HCT116 (cell line): ENCODE measurements at regions not wholly inside any gene's neighbourhood (a gene's known extent, or its start where the extent isn't known, plus 50 kb on each side); places are given as distances from the start of the nearest gene placed in this dataset.

Experiments used
- ATAC-seq: fragments of 200-7000 bp; cut with Tn5 transposase; 2 replicates; pipeline ENCODE4 v1.9.1; 2020; ENCODE audit warnings: mild to moderate bottlenecking, moderate library complexity
- BruUV-seq: library from RNA; stranded (reverse); fragments of 400-500 nt; replicated peaks from 2 replicates; lab custom pipeline; 2021; lab: Mats Ljungman, UMichigan
- CTCF ChIA-PET: fragments of 300-600 bp; sonication (Branson Sonifier 250); formaldehyde crosslinking; loops from one replicate; lab custom pipeline; 2021; ENCODE audit warnings: antibody characterized with exemption; lab: Charles Lee
- POLR2A ChIA-PET: fragments of 300-600, 350-600 bp; sonication (Branson Sonifier 250); formaldehyde crosslinking; loops from one replicate; lab custom pipeline; 2021; ENCODE audit warnings: antibody characterized with exemption; lab: Charles Lee
- RAD21 ChIA-PET, 2 experiments: fragments of 300-600 bp; sonication (Branson Sonifier 250); formaldehyde crosslinking; loops; one replicate each; lab custom pipeline; 2023; ENCODE audit warnings: low total read pairs in 2 of 2; ENCODE audit not compliant: uncharacterized antibody in 2 of 2, unreplicated experiment in 2 of 2, low non-redundant PET in 1 of 2; lab: Charles Lee
- DNase-seq: peaks from one replicate; pipeline ENCODE4 v3.0.0-alpha.2; 2010; ENCODE audit warnings: low read depth, low spot score
- H2AFZ ChIP-seq: fragments of 200-600 bp; shearing (Covaris generic), sonication (generic); 2 replicates; pipeline ENCODE4 v1.6.1; 2017; ENCODE audit warnings: low read depth, mixed run types, mixed read lengths, antibody characterized with exemption, low read length; ENCODE audit not compliant: poor library complexity, severe bottlenecking
- H3K27ac ChIP-seq: 2 replicates; pipeline ENCODE4 v1.5.1; 2012; ENCODE audit warnings: low read depth, low read length
- H3K27me3 ChIP-seq: fragments of 200-600 bp; sonication (generic); 2 replicates; pipeline ENCODE4 v1.6.1; 2016; ENCODE audit warnings: mixed run types, low read length, mixed read lengths; ENCODE audit not compliant: insufficient read depth
- H3K36me3 ChIP-seq, 2 experiments: fragments of 200-500 bp in 1 of 2; fragments of 200-600 bp in 1 of 2; sonication (Bioruptor generic) in 1 of 2; sonication (generic) in 1 of 2; 2 replicates each; pipeline versions ENCODE4 v1.5.1 to v1.6.1; 2014 to 2016; ENCODE audit warnings: low read length in 2 of 2, inconsistent platforms in 1 of 2, mixed read lengths in 1 of 2, mixed run types in 1 of 2; ENCODE audit not compliant: insufficient read depth in 2 of 2, control insufficient read depth in 1 of 2
- H3K4me1 ChIP-seq, 2 experiments: fragments of 200-600 bp in 1 of 2; sonication (generic) in 1 of 2; 2 replicates each; pipeline versions ENCODE4 v1.5.1 to v1.6.1; 2012 to 2017; ENCODE audit warnings: low read length in 2 of 2, inconsistent platforms in 1 of 2, mild to moderate bottlenecking in 1 of 2, mixed read lengths in 1 of 2, mixed run types in 1 of 2, moderate library complexity in 1 of 2; ENCODE audit not compliant: insufficient read depth in 2 of 2, control insufficient read depth in 1 of 2
- H3K4me2 ChIP-seq: fragments of 200-600 bp; sonication (generic); 2 replicates; pipeline ENCODE4 v1.6.1; 2017; ENCODE audit warnings: mixed run types, low read length, mixed read lengths
- H3K4me3 ChIP-seq, 2 experiments: fragments of 200-600 bp in 1 of 2; sonication (generic) in 1 of 2; replicated peaks in 1 of 2; 2 replicates each; pipeline ENCODE4 v1.5.1; 2011 to 2016; ENCODE audit warnings: low read length in 2 of 2, control low read depth in 1 of 2, low read depth in 1 of 2, mild to moderate bottlenecking in 1 of 2, mixed read lengths in 1 of 2, mixed run types in 1 of 2
- H3K79me2 ChIP-seq: fragments of 200-600 bp; sonication (generic); 2 replicates; pipeline ENCODE4 v1.6.1; 2017; ENCODE audit warnings: mild to moderate bottlenecking, mixed run types, low read length, moderate library complexity, mixed read lengths; ENCODE audit not compliant: insufficient read depth
- H3K9ac ChIP-seq: fragments of 200-600 bp; sonication (generic); 2 replicates; pipeline ENCODE4 v1.6.1; 2016; ENCODE audit warnings: low read length, mixed read lengths
- H3K9me2 ChIP-seq: fragments of 200-600 bp; sonication (generic), shearing (Covaris generic); 2 replicates; pipeline ENCODE4 v1.6.1; 2017; ENCODE audit warnings: mixed run types, mild to moderate bottlenecking, moderate library complexity; ENCODE audit not compliant: insufficient read depth
- H3K9me3 ChIP-seq, 2 experiments: fragments of 200-500 bp in 1 of 2; fragments of 200-600 bp in 1 of 2; sonication (Bioruptor generic) in 1 of 2; sonication (generic) in 1 of 2; 2 replicates each; pipeline ENCODE4 v1.6.1; 2014 to 2017; ENCODE audit warnings: low read length in 2 of 2, mixed read lengths in 2 of 2, inconsistent platforms in 1 of 2, low read depth in 1 of 2, mild to moderate bottlenecking in 1 of 2, mixed run types in 1 of 2, moderate library complexity in 1 of 2; ENCODE audit not compliant: control insufficient read depth in 1 of 2, insufficient read depth in 1 of 2
- H4K20me1 ChIP-seq: fragments of 200-600 bp; sonication (generic), shearing (Covaris generic); 2 replicates; pipeline ENCODE4 v1.6.1; 2017; ENCODE audit warnings: mixed run types, mild to moderate bottlenecking, moderate library complexity; ENCODE audit not compliant: insufficient read depth
- CBX3 ChIP-seq: IDR thresholded peaks from 2 replicates; pipeline ENCODE4 v1.6.1; 2012; ENCODE audit warnings: low read depth
- EGR1 ChIP-seq: IDR thresholded peaks from 2 replicates; pipeline ENCODE4 v1.6.1; 2012; ENCODE audit warnings: low read depth
- ELF1 ChIP-seq: IDR thresholded peaks from 2 replicates; pipeline ENCODE4 v1.6.1; 2012; ENCODE audit warnings: low read depth, borderline replicate concordance
- EZH2 ChIP-seq: fragments of 200-600 bp; sonication (generic); IDR thresholded peaks from 2 replicates; pipeline ENCODE4 v1.6.1; 2017; ENCODE audit warnings: antibody characterized with exemption, mixed run types
- EZH2phosphoT487 ChIP-seq: fragments of 200-600 bp; IDR thresholded peaks from 2 replicates; pipeline ENCODE4 v1.6.1; 2018; ENCODE audit warnings: antibody characterized with exemption, borderline replicate concordance
- FOSL1 ChIP-seq: IDR thresholded peaks from 2 replicates; pipeline ENCODE4 v1.6.1; 2012; ENCODE audit warnings: low read depth
- POLR2AphosphoS5 ChIP-seq: IDR thresholded peaks from 2 replicates; pipeline ENCODE4 v1.6.1; 2011; ENCODE audit warnings: mild to moderate bottlenecking, low read depth, low read length, moderate library complexity
- RAD21 ChIP-seq: IDR thresholded peaks from 2 replicates; pipeline ENCODE4 v1.6.1; 2012; ENCODE audit warnings: low read depth, mild to moderate bottlenecking
- SP1 ChIP-seq: IDR thresholded peaks from 2 replicates; pipeline ENCODE4 v1.6.1; 2012; ENCODE audit warnings: low read depth
- SRF ChIP-seq: IDR thresholded peaks from 2 replicates; pipeline ENCODE4 v1.6.1; 2012; ENCODE audit warnings: low read depth
- YY1 ChIP-seq: IDR thresholded peaks from 2 replicates; pipeline ENCODE4 v1.6.1; 2011; ENCODE audit warnings: low read length, low read depth, moderate library complexity, mild to moderate bottlenecking; ENCODE audit not compliant: insufficient replicate concordance; ENCODE audit errors: extremely low read depth
- ZNF274 ChIP-seq: fragments of 200-500 bp; sonication (Bioruptor generic); IDR thresholded peaks from 2 replicates; pipeline ENCODE4 v1.6.1; 2014; ENCODE audit warnings: mild to moderate bottlenecking, low read depth, low read length, inconsistent platforms
- intact Hi-C: fragments of 100-400 bp; cut with micrococcal nuclease; formaldehyde crosslinking; loops from 2 replicates; pipeline ENCODE4 v1.10.0; 2022
- TF ChIP-seq, protein P1 (sequence below): IDR thresholded peaks from 2 replicates; pipeline ENCODE4 v1.6.1; 2011; ENCODE audit warnings: mild to moderate bottlenecking, low read length, moderate library complexity; ENCODE audit not compliant: insufficient replicate concordance; ENCODE audit errors: extremely low read depth
- TF ChIP-seq, protein P2 (sequence below), 3 experiments: fragments of 200-600 bp in 1 of 3; sonication (generic) in 1 of 3; IDR thresholded peaks in 2 of 3; conservative IDR thresholded peaks in 1 of 3; 2 replicates each; pipeline ENCODE4 v1.5.1; 2012 to 2017; ENCODE audit warnings: low read depth in 2 of 3, low read length in 2 of 3, antibody characterized with exemption in 1 of 3, borderline replicate concordance in 1 of 3, control low read depth in 1 of 3, mild to moderate bottlenecking in 1 of 3, mixed read lengths in 1 of 3, mixed run types in 1 of 3, moderate library complexity in 1 of 3; ENCODE audit not compliant: insufficient read depth in 1 of 3
- TF ChIP-seq, protein P3 (sequence below): IDR thresholded peaks from 2 replicates; pipeline ENCODE4 v1.6.1; 2012; ENCODE audit warnings: low read depth
- TF ChIP-seq, protein P4 (sequence below): IDR thresholded peaks from 2 replicates; pipeline ENCODE4 v1.6.1; 2012

DNA sequence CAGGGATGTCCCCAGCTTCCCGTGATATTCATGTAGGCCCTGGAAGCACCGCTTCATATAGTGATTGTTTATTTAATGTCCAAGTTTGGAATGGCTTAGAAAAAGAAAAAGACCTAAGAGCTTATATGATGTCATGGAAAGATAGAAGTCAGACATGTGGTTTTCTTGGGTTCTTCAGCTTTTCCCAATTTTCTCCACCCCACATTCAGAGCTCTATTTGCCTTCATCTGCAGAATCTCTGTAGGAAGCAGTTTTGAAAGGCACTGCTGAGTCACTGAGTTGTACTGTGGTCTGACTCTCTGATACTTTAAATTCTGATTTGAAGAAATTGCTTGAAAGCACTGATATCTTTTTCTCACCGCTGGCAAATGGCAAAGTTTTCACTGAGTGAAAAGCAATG lies 120.6 kb upstream of the EDNRA start:
- no peak for DNase-seq

More for the DNA sequence above, 120.6 kb upstream of the EDNRA start:
- ChIA-PET POLR2A (no interaction called here), RAD21 (no interaction called here), CTCF (no interaction called here)
- H3K4me3 ChIP-seq = no peak overlapping the region
- H3K9me3 ChIP-seq = no peaks in the 10 kb centered on the region
- no TSS peak for BruUV-seq
- H3K79me2 ChIP-seq = no peaks in the 10 kb centered on the region
- no peak overlapping the region for H3K27ac ChIP-seq
- no peak overlapping the region for H2AFZ ChIP-seq
- ATAC-seq = no peak
- intact Hi-C loops = no loop called here
- H3K36me3 ChIP-seq = no peaks in the 10 kb centered on the region
- H3K27me3 ChIP-seq = no peaks in the 10 kb centered on the region
- no peaks in the 10 kb centered on the region for H4K20me1 ChIP-seq
- H3K4me1 ChIP-seq = peaks cover 7 to 21% of the 10 kb centered on the region in 2 experiments; a peak in 3 of 4 replicates
- no peaks in the 10 kb centered on the region for H3K9me2 ChIP-seq
- no peak overlapping the region for H3K4me2 ChIP-seq
- no peak for TF ChIP-seq SRF
- TF ChIP-seq, protein P1, sequence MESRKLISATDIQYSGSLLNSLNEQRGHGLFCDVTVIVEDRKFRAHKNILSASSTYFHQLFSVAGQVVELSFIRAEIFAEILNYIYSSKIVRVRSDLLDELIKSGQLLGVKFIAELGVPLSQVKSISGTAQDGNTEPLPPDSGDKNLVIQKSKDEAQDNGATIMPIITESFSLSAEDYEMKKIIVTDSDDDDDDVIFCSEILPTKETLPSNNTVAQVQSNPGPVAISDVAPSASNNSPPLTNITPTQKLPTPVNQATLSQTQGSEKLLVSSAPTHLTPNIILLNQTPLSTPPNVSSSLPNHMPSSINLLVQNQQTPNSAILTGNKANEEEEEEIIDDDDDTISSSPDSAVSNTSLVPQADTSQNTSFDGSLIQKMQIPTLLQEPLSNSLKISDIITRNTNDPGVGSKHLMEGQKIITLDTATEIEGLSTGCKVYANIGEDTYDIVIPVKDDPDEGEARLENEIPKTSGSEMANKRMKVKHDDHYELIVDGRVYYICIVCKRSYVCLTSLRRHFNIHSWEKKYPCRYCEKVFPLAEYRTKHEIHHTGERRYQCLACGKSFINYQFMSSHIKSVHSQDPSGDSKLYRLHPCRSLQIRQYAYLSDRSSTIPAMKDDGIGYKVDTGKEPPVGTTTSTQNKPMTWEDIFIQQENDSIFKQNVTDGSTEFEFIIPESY = no peak
- no peak for TF ChIP-seq EZH2
- no peak for TF ChIP-seq FOSL1
- TF ChIP-seq POLR2AphosphoS5 = no peak
- TF ChIP-seq, protein P2, sequence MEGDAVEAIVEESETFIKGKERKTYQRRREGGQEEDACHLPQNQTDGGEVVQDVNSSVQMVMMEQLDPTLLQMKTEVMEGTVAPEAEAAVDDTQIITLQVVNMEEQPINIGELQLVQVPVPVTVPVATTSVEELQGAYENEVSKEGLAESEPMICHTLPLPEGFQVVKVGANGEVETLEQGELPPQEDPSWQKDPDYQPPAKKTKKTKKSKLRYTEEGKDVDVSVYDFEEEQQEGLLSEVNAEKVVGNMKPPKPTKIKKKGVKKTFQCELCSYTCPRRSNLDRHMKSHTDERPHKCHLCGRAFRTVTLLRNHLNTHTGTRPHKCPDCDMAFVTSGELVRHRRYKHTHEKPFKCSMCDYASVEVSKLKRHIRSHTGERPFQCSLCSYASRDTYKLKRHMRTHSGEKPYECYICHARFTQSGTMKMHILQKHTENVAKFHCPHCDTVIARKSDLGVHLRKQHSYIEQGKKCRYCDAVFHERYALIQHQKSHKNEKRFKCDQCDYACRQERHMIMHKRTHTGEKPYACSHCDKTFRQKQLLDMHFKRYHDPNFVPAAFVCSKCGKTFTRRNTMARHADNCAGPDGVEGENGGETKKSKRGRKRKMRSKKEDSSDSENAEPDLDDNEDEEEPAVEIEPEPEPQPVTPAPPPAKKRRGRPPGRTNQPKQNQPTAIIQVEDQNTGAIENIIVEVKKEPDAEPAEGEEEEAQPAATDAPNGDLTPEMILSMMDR (IDR thresholded peaks at IDR 0.05 in 2 of 3, conservative IDR thresholded peaks at IDR 0.05 in 1 of 3; ENCODE audit: borderline replicate concordance in 1 of 3, insufficient read depth in 1 of 3, low read depth in 2 of 3, low read length in 2 of 3) = no peak
- TF ChIP-seq, protein P3, sequence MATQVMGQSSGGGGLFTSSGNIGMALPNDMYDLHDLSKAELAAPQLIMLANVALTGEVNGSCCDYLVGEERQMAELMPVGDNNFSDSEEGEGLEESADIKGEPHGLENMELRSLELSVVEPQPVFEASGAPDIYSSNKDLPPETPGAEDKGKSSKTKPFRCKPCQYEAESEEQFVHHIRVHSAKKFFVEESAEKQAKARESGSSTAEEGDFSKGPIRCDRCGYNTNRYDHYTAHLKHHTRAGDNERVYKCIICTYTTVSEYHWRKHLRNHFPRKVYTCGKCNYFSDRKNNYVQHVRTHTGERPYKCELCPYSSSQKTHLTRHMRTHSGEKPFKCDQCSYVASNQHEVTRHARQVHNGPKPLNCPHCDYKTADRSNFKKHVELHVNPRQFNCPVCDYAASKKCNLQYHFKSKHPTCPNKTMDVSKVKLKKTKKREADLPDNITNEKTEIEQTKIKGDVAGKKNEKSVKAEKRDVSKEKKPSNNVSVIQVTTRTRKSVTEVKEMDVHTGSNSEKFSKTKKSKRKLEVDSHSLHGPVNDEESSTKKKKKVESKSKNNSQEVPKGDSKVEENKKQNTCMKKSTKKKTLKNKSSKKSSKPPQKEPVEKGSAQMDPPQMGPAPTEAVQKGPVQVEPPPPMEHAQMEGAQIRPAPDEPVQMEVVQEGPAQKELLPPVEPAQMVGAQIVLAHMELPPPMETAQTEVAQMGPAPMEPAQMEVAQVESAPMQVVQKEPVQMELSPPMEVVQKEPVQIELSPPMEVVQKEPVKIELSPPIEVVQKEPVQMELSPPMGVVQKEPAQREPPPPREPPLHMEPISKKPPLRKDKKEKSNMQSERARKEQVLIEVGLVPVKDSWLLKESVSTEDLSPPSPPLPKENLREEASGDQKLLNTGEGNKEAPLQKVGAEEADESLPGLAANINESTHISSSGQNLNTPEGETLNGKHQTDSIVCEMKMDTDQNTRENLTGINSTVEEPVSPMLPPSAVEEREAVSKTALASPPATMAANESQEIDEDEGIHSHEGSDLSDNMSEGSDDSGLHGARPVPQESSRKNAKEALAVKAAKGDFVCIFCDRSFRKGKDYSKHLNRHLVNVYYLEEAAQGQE = no peak
- TF ChIP-seq YY1 = no peak
- no peak for TF ChIP-seq EGR1
- no peak for TF ChIP-seq ZNF274
- TF ChIP-seq, protein P4, sequence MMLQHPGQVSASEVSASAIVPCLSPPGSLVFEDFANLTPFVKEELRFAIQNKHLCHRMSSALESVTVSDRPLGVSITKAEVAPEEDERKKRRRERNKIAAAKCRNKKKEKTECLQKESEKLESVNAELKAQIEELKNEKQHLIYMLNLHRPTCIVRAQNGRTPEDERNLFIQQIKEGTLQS = no peak
- TF ChIP-seq CBX3 = no peak
- no peak for TF ChIP-seq RAD21
- TF ChIP-seq SP1 = no peak
- TF ChIP-seq EZH2phosphoT487 = no peak
- TF ChIP-seq ELF1 = no peak
- H3K9ac ChIP-seq = no peak overlapping the region
